Ovary (tissue), 7 donors: ENCODE measurements at regions not wholly inside any gene's neighbourhood (a gene's known extent, or its start where the extent isn't known, plus 50 kb on each side); places are given as distances from the start of the nearest gene placed in this dataset.

Experiments
- DNase-seq, 5 donors: peaks; one replicate each; pipeline ENCODE4 v3.0.0-alpha.2; 2019 to 2020
- H3K27ac ChIP-seq, 2 donors: fragments of 200-600 bp; one replicate each; pipeline versions ENCODE4 v1.5.1 to v1.8.0; 2019 to 2022
- H3K27me3 ChIP-seq: fragments of 200-600 bp; one replicate; pipeline ENCODE4 v1.8.0; 2022
- H3K36me3 ChIP-seq: fragments of 200-600 bp; sonication (generic); one replicate; pipeline ENCODE4 v1.5.1; 2019
- H3K4me1 ChIP-seq: one replicate; pipeline ENCODE4 v1.8.1; 2013; ENCODE audit warnings: mild to moderate bottlenecking, moderate library complexity; ENCODE audit not compliant: insufficient read depth
- H3K4me3 ChIP-seq: fragments of 200-600 bp; sonication (generic); one replicate; pipeline ENCODE4 v1.5.1; 2017
- H3K9me3 ChIP-seq, 2 donors: fragments of 200-600 bp in 1 of 2; sonication (generic) in 1 of 2; one replicate each; pipeline versions ENCODE4 v1.5.1 to v1.8.1; 2013 to 2019; ENCODE audit warnings: mild to moderate bottlenecking in 1 of 2, moderate library complexity in 1 of 2
- EP300 ChIP-seq: sonication (generic); formaldehyde crosslinking; IDR thresholded peaks from one replicate; pipeline ENCODE4 v1.6.1; 2017; ENCODE audit warnings: antibody characterized with exemption
- POLR2A ChIP-seq: fragments of 450-650 bp; IDR thresholded peaks from one replicate; pipeline ENCODE4 v1.6.1; 2017; ENCODE audit warnings: antibody characterized with exemption, mild to moderate bottlenecking, moderate library complexity
- WGBS, 3 donors: extraction: QIAGEN DNeasy Blood & Tissue Kit in 1 of 3; methylation state at CpG; one replicate each; pipeline versions ENCODE4 v1.1.5 to v1.1.7; 2013 to 2017; 5-methylcytosine and 5-hydroxymethylcytosine counted together
- intact Hi-C, 4 donors: fragments of 100-400 bp; cut with DNase I; formaldehyde crosslinking; loops; one replicate each; pipeline versions ENCODE4 v1.11.0 to v1.15.1; 2022 to 2023
- TF ChIP-seq, protein P1 (sequence below), 3 donors: fragments of 450-650 bp in 2 of 3; fragments of 200-600 bp in 1 of 3; IDR thresholded peaks; one replicate each; pipeline versions ENCODE4 v1.5.1 to v1.8.0; 2016 to 2022; ENCODE audit warnings: antibody characterized with exemption in 3 of 3, mild to moderate bottlenecking in 1 of 3
- donor health status: DM: no; HTN: no; CAD: no; lungs with moderate emphysema.
- donor health status: DM: no; HTN: no; CAD: no.
- donor health status: Bipolar disorder and iron deficiency.
- donor health status: DM: no; HTN: no; CAD: no.
- donor health status: DM: yes; HTN: yes; CAD: no.

DNA sequence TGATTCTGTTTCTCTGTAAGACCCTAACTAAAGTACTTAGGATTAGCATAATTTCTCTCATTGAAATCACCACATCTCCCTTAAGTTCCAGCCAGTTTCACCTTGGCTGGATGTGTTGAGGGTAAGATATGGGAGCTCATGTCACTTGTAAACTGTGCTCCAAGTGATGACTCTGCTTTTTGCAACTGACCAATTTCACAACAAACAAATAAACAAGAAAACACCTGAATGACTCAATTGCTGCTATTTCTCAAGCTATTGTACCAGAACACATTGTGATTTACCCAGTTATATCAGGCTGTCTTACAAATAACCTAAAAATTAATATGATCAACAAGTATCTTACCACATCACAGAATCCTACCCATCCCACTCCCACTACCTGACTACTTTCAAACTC lies 379.1 kb upstream of the KIF2A start:
- intact Hi-C loops: no loop called here
- H3K36me3 ChIP-seq: no peaks in the 10 kb centered on the region

DNA sequence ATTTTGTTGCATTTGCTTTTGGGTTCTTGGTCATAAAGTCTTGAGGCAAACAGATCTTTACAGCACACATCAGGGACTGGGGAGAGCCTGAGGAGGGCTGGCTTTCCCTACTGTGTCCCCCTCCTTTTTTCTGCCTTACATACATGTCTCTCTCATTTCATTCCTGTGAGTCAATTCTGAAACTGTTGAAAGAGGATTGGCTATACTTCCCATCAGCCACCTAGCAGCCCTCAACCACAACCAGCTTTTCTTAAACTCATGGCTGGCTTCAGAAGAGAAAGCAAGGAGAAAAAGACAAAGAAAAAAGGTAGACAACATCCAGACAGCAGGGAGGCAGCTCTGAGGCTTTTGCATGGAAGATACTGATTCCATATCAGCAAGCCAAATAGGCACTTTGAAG lies 374.8 kb upstream of the KIF2A start:
- TF ChIP-seq, protein P1, sequence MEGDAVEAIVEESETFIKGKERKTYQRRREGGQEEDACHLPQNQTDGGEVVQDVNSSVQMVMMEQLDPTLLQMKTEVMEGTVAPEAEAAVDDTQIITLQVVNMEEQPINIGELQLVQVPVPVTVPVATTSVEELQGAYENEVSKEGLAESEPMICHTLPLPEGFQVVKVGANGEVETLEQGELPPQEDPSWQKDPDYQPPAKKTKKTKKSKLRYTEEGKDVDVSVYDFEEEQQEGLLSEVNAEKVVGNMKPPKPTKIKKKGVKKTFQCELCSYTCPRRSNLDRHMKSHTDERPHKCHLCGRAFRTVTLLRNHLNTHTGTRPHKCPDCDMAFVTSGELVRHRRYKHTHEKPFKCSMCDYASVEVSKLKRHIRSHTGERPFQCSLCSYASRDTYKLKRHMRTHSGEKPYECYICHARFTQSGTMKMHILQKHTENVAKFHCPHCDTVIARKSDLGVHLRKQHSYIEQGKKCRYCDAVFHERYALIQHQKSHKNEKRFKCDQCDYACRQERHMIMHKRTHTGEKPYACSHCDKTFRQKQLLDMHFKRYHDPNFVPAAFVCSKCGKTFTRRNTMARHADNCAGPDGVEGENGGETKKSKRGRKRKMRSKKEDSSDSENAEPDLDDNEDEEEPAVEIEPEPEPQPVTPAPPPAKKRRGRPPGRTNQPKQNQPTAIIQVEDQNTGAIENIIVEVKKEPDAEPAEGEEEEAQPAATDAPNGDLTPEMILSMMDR (IDR thresholded peaks at IDR 0.05): no peak
- TF ChIP-seq EP300 (no peak), POLR2A (no peak)
- Histone ChIP-seq H3K27me3 (no peaks in the 10 kb centered on the region), H3K9me3 (no peaks in the 10 kb centered on the region), H3K4me1 (no peaks in the 10 kb centered on the region), H3K36me3 (no peaks in the 10 kb centered on the region), H3K4me3 (no peak overlapping the region), H3K27ac (no peak overlapping the region)
- intact Hi-C loops: no loop called here
- DNase-seq: no peak

More for the DNA sequence above, 379.1 kb upstream of the KIF2A start:
- no peak overlapping the region for H3K4me3 ChIP-seq
- no peaks in the 10 kb centered on the region for H3K4me1 ChIP-seq
- H3K27me3 ChIP-seq: no peaks in the 10 kb centered on the region
- H3K9me3 ChIP-seq: no peaks in the 10 kb centered on the region
- TF ChIP-seq EP300 (no peak), POLR2A (no peak)
- TF ChIP-seq, protein P1 (IDR thresholded peaks at IDR 0.05): no peak
- no peak for DNase-seq
- H3K27ac ChIP-seq: no peak overlapping the region

DNA sequence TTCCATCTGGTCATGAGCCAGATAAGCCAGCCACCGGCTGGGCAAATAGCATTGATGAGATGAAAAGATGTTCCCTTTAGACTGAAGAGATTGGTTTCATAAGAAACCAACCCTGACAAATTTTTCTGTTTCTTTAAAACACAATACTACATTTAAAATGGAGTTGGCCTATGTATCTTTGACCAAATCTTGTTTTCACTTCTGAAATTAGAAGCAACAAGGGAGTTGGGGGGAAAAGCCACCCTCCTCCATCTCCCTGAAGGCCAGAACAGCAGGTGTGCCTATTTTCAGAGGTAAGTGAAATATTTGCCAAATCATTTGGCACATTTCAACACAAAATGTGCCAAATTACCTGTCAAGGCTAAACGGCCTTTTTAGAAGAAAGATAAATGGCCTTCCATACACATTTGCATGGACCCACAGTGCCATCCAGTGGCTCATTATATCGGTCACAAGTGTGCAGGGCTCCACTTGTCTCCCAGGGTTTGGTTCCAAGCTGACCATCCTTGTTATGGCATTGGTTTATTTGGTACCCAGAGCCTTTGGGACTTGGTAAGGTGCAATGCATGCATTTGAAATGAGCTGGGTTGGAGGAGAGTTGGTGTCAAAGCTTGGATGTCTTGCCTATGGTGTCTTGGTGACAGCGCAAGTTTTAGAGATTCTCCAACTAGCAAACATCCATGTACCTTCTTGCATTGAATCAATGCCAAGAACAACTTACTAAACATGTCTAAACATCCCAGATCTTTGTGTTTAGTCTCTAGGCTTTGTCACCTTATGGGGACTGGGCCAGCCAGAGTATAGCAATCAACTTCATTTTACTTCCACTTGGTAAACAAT lies 372.0 kb upstream of the KIF2A start:
- no peaks in the 10 kb centered on the region for H3K4me1 ChIP-seq
- WGBS, 3 donors: 47 to 50% (median 48%) methylated on average over 4 of the region's 4 CpGs
- TF ChIP-seq POLR2A: no peak
- TF ChIP-seq, protein P1 (IDR thresholded peaks at IDR 0.05): peak in 1 of 3 donors; percentile 39
- no peak overlapping the region for H3K27ac ChIP-seq
- H3K9me3 ChIP-seq: no peaks in the 10 kb centered on the region
- DNase-seq: peak; percentile 12 to 47 (median 29)
- no peaks in the 10 kb centered on the region for H3K27me3 ChIP-seq
- intact Hi-C loops: no loop called here
- no peak overlapping the region for H3K4me3 ChIP-seq
- H3K36me3 ChIP-seq: no peaks in the 10 kb centered on the region

DNA sequence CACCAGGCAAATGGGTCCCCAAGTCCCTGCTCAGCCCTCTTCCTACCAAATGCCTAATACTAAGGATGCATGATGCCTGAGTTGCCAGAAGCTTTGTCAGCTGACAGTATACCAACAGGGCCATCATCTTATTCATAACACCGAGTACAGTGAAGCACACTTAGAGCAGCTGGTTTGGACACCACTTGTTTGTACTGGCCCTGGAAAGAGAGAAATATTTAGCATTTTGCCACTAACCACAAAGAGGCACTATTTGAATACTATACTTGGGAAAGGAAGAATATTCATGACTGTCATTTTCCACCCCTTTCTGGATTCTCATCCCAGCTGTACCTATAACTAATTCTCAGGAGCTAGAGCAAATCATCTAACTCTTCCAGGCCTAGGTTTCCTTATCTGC lies 364.4 kb upstream of the KIF2A start:
- WGBS, 3 donors: 0 to 46% (median 0%) methylated on average over 1 of the region's 1 CpG
- intact Hi-C loops: no loop called here

More for the DNA sequence above, 364.4 kb upstream of the KIF2A start:
- Histone ChIP-seq H3K4me1 (no peaks in the 10 kb centered on the region), H3K36me3 (no peaks in the 10 kb centered on the region), H3K27ac (no peak overlapping the region), H3K27me3 (no peaks in the 10 kb centered on the region), H3K4me3 (no peak overlapping the region), H3K9me3 (no peaks in the 10 kb centered on the region)
- no peak for DNase-seq
- no peak for TF ChIP-seq EP300
- TF ChIP-seq POLR2A: no peak
- TF ChIP-seq, protein P1 (IDR thresholded peaks at IDR 0.05): no peak
